ENCODE measurements at regions not wholly inside any gene's neighbourhood (a gene's known extent, or its start where the extent isn't known, plus 50 kb on each side); places are given as distances from the start of the nearest gene placed in this dataset.

DNA sequence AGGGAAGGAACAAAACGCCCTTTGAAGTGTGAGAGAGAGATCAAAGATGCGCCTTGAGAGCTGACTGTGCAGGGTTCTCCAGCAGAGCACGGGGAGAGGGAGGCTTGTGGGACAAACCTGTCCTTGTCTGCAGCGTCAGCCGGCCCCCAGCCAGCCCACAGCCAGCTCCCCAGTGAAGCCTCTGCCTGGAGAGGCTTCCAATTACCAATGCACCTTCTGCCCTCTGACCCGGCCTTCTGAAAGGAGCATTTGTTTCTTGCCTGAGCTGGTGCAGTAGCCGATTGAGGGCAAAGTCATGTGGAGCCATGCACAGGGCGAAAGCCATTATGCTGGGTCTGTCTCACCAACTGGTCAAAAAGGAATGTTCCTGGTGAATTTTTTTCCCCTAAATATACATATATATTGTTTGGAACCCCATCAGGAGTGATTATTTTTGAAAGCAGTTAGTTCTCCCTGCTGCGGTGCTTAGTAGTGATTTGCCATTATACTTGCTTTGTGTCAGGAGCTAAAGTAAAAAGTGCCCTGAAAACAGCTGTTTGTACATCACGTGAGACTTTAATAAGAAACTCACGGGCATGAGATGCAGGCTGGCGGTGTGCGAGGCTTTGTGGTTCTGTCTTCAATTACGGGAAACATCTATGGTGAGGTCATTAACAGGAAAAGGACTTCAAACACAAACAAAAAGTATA is 268.6 kb downstream of the KLF6 start:
- DNase-seq (ENCODE audit: low spot score) = no peak

DNA sequence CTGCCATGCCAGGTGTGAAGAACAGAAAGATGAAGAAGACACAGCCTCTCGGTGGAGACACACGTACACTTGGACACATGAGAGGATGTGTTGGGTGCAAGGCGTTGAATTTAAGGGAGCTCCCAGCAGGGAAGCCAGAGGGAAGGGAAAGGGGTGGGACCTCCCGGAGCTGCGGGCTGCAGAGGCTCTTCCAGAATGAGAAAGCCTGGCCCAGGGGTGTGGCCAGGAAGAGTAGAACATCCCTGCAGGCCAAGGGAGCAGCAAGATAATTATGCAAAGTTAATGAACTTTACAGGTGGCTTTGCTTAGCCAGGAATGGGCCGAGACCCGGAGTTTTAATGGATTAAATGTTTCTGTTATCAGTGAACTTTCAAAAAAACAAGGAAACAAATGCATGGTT is 270.3 kb downstream of the KLF6 start:
- DNase-seq (ENCODE audit: low spot score) = no peak

DNA sequence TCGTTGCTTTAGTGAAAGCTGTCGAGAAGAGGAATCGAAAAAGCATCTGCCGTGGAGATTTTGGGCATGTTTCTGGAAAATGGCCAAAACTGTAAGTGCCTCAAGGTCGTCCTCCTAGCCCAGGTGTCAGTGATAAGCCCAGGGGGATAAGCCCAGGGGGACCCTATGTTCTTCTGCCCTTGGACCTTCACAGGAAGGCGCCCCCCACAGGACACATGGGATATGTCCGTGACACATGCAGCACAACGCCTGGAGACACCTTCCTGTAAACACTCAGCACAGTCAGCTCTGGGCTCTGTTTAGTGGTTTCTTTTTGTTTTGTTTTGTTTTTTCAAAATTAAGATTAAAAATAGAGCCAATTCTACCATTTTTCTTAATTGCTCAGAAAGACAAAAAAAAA is 272.7 kb downstream of the KLF6 start:
- no peak for DNase-seq (ENCODE audit: low spot score)

DNA sequence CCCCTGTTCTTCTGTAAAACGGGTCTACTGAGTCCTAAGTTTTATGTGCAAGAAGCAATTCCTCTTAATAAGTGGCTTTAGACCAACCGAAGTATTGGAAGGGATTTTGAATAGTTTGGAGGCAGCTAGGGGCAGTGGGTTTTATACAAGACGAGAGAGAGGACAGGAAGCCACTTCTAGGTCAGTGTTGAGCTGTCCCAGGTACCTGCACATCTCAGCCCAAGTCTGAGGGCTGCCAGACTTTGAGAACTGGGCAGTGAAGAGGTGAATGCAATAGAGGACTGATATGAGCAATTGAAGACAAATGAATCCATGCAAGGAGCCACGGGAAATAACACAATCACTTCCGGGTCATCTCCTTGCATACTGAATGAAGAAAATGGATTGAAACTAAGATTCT is 273.5 kb downstream of the KLF6 start:
- no peak for DNase-seq (ENCODE audit: low spot score)

DNA sequence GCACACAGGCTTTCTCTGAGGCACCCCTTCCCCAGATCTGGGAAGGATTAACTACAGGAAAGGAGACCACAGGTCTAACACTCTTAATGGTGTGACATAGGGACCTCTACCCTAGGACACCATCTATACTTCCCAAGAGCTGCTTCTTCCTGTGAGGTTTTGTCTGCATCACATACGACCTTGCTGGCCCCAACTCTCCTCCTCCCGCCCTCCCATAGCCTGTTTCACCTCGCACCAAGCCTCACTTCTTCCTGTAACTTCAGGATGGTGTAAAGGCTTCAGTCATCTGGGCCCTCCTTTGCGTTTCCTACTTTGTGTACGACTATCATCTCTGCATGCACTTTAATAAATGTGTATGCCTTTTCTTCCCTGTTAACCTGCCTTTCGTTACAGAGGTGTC is 274.3 kb downstream of the KLF6 start:
- no peak for DNase-seq (ENCODE audit: low spot score)

DNA sequence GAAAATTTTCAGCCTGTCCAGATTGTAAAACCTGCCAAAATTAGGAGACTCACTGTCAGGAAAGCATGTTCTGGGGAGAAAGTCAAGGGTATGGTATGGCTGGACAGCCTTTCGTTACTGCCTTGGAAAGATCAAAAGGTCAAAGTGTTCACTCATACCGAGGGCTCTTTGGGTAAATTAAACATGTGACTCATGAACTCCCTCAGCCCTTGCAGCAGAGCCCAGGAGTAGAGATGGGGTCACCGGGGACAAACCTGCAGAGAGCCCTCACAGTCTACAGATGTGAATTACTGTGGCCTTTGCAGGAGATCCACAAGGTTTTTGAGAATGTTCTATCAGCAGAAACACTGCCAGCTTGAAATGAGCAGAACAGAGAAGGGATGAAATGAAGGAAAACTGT is 275.7 kb downstream of the KLF6 start:
- no peak for DNase-seq (ENCODE audit: low spot score)

DNA sequence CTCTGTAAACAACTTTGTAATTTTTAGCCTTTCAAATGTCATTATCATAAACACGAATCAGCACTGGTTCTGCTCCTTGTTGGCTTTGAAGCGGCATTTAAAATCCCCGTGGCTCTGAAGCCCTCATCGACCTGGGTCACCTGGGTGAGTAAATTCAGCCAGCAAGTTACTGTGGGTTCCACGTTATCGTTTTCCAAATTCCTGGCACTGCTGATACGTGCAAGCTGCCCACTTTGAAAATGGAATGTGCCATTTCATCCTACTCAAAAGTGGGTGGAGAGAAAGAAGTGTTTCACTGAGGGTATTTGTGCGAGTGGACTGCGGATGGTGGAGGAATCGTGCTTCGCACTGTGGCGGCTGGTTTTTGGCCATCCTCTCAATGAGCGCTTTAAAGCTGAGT is 281.7 kb downstream of the KLF6 start:
- no peak for DNase-seq (ENCODE audit: low spot score)

DNA sequence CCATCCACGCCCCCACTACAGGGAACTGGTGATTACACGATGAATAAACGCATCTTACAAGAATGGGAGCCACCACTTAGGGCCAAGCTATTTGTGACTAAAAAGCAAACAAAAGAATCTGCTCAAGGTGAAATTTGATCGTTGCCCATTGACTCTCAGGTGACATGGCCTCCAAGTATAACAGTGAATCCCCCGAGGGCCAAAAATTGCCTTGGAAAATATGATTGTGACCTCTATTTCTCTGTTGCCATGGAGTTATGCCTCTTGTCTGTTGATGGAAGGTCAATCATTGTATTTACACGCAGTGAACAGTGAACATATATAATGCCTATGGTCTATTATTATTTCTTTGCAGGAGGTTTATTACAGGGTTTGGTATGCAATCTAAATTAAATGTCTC is 282.3 kb downstream of the KLF6 start:
- no peak for DNase-seq (ENCODE audit: low spot score)

DNA sequence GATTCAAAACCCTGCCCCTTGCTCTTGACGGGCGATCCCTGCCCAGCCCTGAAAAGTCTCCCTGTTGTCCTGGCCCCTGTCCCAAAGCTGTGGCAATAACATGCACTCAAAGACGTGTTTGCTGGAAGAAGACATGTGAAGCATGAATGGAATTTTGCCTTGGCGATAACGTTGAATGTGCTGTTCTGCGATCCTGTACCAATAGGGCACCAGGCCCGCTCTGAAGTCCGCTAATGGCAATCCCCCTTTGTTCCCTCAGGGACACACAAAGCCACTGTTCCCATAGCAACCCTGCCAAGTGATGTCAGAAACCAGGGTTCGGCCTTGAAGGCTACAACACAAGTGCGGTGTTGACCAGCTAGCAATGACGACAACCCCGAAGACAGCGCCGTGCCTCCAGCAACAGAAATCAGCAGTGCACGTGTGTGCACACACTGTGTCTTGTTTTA is 284.6 kb downstream of the KLF6 start:
- peak; percentile 72 for DNase-seq (ENCODE audit: low spot score)

DNA sequence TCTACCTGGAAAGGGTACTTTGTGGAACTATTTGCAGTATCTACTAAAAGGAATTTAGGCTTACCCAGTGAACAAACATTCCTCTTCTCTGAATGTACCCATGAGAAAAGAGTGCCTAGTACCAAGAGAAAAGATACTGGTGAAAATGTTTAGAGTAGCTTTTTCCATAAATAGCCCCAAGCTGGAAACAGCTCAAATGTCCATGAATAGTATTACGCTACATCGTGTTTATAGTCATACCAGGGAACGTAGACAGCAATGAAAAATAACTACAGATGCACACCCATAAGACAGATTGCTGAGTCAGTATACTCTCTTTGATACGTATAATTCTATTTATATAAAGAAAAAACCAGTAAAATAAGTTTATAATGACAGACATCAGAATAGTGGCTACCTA is 285.9 kb downstream of the KLF6 start:
- peak; percentile 8 for DNase-seq (ENCODE audit: low spot score)

DNA sequence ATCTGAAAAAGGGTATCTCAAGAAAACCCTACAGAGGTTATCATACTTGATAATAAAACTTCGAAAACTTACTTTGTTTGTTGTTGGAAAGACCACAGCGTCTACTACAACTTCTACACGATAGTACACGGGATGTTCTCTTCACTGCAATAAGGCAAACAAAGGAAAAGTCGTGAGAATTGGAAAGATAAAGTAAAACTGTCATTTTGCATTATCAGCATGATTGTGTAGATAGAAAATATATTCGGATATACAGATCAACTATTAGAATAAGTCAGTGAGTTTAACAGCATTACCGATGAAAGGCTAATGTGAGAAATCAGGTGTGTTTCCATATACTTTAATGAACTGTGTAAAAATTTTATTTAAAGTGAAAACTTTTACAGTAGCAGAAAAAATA is 287.4 kb downstream of the KLF6 start:
- DNase-seq (ENCODE audit: low spot score) = no peak

DNA sequence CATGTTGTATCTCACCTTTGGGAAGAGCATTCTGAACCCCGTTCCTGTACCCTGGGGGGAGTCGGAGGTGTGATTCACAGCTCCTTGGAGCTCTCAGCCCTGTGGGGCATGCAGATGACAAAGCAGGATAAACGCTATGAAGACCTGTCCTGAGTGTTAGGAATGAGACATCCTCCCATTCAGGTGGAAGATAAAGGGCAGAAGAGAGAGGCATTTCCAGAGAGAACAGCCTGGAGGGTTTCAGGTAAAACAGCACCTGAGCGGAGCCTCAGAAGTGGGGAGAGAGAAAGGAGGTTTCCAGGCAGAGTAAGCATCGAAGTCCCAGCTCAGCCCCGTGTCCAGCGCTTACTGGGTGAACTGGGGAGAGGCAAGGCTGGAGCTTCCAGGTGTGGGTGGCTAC is 288.9 kb downstream of the KLF6 start:
- DNase-seq (ENCODE audit: low spot score) = no peak

DNA sequence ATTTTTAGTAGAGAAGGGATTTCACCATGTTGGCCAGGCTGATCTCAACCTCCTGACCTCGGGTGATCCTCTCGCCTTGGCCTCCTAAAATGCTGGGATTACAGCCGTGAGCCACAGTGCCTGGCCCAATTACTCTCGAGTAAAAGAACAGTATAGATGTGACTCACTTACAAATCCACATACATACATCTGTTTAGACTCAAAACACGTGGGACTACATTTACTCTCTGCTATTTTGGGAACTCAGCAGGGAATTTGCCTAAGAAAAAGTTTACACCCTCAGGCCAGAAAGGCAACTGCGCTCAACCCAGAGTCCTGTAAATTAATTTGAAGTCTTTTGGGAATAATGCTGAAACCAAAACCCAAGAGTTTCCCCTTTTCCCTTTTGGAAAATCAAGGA is 289.7 kb downstream of the KLF6 start:
- no peak for DNase-seq (ENCODE audit: low spot score)

DNA sequence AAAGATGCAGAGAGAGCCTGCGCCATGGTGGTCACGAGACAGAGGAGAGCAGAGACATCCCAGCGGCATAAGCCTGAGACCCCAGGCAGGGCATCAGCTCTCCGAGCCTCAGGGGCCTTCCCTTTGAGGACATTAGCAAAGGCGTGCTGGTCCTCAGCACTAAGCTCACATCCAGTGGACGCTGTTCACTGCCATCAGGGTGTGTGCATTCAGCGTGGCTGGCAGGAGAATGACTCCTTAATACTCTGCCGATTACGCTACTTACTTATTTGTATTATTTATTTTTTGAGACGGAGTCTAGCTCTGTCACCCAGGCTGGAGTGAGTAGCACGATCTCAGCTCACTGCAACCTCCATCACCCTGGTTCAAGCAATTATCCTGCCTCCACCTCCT is 290.2 kb downstream of the KLF6 start:
- no peak for DNase-seq (ENCODE audit: low spot score)

DNA sequence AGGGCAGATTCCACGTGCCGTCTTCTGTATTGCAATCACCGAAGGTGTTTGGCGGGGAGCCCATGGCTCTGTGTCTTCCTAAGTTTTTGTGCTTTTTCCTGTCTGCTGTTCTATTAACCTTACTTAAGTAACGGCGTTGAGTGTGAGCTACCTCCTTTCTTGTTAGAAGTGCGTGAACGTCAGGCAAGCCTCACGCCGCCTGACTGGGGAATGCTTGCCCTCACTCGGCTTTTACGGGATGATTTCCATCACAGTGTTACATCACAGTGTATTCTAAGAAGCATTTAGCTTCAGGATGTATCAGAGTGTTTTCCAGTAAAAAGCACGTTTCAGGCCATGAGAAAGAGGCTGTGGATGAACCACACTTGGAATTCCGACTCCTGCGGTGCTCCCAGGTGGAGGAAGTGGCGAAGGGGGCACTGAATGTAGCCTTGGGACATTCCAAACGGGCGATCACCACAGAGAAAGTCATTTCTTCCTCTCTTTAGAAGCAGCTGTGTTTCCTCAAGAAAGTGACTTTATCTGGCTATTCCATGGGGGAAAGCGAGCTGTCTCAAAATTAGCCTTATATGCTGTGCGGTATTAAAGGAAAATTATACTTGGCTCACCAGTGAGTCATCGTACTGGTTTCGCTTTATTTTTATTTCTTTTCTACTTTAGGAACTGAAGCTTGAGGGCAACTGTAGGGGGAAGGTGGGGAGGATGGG is 290.7 kb downstream of the KLF6 start:
- no peak for DNase-seq (ENCODE audit: low spot score)

DNA sequence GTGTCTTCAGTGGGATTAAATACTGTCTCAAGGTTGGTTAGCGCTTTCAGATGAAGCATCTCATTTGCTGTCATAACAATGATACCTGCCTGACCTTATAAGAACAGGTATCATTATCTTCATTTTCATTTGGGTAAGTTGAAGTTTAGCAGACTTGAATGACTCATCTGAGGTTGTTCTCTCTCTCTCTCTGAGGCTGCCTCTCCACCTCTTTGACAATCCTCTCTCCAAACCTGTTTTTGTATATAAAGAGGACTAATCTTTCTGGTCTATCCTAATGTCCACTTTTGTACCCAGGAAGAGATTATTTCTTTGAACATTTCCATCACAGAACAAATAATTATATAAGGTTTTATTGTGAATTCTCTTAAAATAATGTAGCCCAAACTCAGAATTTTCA is 291.4 kb downstream of the KLF6 start:
- DNase-seq (ENCODE audit: low spot score) = no peak

DNA sequence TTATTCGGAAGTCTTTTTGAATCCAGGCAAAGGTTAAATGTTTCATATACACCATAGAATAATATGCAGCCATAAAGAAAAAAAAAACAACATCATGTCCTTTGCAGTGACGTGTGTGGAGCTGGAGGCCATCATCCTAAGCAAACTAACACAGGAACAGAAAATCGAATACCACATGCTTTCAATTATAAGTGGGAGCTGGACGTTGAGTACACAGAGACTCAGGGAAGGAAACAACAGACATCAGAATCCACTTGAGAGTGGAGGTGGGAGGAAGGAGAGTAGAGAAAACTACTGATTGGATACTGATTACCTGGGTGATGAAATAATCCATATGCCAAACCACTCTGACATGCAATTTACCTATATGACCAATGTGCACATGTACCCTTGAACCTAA is 293.4 kb downstream of the KLF6 start:
- no peak for DNase-seq (ENCODE audit: low spot score)

DNA sequence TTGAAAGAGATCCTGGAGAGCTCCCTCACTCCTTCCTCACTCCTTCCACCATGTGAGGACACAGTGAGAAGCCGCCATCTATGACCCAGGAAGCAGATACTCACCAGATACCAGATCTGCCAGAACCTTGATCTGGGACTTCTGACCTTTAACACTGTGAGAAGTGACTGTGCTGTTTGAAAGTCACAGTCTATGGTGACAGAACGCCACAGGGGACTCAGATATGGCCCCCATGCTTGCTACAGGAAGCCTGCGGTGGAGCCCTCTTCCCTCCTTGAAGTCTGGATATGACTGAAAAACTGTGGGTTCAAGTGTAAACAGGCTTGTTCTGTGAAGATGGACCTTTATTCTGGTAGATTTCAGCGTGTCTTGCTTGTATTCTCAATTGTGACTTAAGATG is 297.8 kb downstream of the KLF6 start:
- DNase-seq (ENCODE audit: low spot score) = no peak

DNA sequence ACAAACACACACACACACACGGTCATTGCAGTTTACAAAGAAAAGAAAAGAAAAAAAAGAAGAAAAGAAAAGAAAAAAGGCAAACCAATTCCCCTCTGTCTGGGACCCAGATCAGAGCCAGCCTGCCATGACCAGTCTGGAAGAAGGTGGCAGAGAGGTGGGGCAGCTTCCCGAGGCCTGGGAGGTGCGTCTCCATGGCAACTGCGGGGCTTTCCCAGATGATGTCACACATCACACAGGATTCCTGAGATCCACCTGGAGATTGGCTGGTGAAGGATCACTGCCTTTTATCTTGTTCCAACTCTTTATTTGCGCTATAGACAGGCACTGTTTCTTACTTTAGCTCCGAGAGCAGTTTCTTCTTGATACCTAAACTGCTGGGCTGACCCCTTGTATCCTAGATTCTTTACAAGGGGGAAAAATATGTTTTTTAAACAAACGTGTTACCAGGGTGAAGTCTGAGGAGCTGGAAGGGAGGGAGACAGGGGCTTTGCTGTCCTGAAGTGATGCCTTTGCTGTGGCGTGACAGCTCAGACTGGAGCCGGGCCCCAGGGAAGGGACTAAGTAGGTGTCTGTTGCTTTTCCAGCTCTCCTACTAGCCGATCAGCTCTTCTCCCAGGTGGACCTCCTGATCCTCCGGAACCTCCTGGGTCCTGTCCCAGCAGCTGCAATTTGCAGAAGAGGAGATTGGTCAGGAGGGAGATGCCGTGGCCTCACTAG is 298.5 kb downstream of the KLF6 start:
- no peak for DNase-seq (ENCODE audit: low spot score)

DNA sequence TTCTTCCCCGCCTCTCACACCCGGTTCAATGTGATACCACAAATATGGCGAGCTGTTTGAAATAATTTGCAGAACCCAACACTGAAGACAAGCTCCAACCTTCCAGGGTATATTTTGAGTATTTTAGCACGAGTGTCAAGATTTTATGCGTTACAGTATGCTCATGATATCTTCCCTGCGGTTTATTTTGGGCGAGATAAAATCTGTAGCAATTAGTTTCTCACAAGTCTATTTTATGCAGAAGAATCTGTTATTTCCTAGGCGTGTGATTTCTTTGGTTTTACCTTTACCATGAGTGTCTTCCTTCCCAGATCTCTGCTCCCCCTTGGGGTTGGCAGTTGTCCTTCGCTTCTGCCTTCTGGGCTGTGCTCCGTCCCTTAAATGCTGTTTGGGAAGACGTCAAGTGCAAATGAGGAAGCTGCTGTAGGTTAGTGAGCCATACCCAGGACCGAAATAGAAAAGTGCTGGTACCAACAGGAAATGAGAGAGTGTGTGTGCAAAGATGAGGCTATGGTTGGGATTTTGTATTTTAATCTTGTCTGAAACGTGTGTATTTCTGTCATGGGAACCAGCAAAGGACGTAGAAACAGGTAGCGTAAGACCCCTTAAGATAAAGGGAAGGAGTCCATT is 299.8 kb downstream of the KLF6 start:
- DNase-seq (ENCODE audit: low spot score) = no peak

DNA sequence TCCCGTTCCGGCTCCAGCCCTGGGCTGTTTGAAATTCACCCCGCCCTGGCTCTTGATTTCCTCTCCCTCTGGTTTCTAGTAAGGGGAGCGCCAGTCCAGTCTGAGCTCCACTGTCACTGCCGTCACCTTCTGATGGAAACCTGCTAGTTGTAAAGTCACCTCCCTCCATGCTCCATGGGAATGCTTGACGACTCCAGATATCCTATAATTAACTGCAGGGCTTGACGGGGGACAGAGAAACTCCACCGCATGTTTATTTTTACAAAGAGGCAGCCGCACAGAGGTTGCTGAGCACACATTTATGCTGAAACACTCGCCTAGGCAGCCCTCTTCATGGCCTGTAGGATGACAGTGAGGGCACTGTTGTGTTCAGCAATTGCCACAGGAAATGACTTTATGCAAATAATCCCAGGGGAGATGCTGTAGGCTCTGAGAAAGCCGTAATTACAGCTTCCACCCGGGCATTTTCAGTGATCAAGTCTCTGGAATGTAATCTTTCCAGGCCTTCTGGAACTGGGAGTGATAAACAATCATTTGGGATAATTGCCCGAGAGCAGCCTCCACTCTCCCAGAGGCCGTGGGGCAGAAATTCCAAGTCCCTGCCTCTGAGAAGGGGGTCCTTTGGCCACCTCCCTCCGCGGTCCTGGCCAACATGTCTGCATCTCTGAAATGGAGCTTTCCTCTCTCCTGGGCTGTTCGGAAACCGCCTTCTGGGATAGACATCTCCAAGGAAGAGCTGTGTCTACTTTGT is 300.5 kb downstream of the KLF6 start:
- DNase-seq (ENCODE audit: low spot score) = peak; percentile 26

Measured in AG08396 (cell line).